ENCODE measurements at regions not wholly inside any gene's neighbourhood (a gene's known extent, or its start where the extent isn't known, plus 50 kb on each side); places are given as distances from the start of the nearest gene placed in this dataset.

DNA sequence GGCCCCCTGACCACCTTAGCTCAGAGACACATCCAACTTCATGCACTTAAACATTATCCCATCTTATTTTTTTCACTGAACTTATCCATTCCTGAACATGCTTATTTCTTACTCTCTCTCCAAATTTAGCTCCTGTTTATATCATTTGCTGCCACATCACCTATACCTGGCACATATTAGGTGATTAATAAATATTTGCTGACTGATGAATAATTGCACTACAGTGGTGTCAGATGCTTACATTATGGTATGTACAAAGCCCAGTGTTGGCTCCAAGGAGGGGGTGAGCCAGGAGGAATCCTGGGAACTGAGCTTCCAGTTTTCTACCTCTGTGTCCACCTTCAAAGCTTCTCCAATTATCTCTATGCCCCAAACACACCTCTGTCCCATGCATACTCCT, 124.0 kb upstream of the PMFBP1 start:
- H3K9me3 Mint-ChIP-seq = no peaks in the 10 kb centered on the region
- no peak for DNase-seq (ENCODE audit: low spot score)
- intact Hi-C loops (cut with micrococcal nuclease) = no loop called here
- no peaks in the 10 kb centered on the region for H3K36me3 Mint-ChIP-seq (ENCODE audit: low read depth)
- no peaks in the 10 kb centered on the region for H3K4me1 Mint-ChIP-seq (ENCODE audit: low read depth)
- no peak overlapping the region for H3K27ac Mint-ChIP-seq
- H3K27me3 Mint-ChIP-seq (ENCODE audit: low read depth) = no peaks in the 10 kb centered on the region
- no peak overlapping the region for H3K4me3 Mint-ChIP-seq (ENCODE audit: low read depth)

DNA sequence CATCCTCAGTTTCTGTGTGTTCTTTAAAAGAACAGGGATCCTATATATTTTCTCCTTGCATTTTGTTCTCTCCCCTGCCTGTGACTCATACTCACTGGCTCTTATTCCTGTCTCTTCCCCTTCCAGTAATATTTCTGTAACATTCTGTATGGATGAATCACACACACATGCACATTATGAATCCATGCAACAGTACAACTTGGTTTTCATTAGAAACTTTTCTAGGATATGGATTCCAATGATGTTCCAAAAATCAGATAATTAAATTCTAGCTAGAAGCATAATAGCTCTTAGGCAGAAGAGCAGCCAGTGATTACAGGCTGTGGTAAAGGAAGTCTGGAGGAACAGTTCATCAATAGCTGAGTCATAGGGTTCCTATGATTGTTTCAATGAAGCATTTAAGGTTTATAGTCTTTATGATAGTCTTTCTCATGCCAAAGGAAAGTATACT, 119.6 kb upstream of the PMFBP1 start:
- Mint-ChIP-seq H3K27ac (no peak overlapping the region), H3K36me3 (ENCODE audit: low read depth) (no peaks in the 10 kb centered on the region), H3K4me1 (ENCODE audit: low read depth) (no peaks in the 10 kb centered on the region), H3K4me3 (ENCODE audit: low read depth) (no peak overlapping the region), H3K27me3 (ENCODE audit: low read depth) (no peaks in the 10 kb centered on the region), H3K9me3 (no peaks in the 10 kb centered on the region)
- DNase-seq (ENCODE audit: low spot score) = no peak
- intact Hi-C loops (cut with micrococcal nuclease) = no loop called here

DNA sequence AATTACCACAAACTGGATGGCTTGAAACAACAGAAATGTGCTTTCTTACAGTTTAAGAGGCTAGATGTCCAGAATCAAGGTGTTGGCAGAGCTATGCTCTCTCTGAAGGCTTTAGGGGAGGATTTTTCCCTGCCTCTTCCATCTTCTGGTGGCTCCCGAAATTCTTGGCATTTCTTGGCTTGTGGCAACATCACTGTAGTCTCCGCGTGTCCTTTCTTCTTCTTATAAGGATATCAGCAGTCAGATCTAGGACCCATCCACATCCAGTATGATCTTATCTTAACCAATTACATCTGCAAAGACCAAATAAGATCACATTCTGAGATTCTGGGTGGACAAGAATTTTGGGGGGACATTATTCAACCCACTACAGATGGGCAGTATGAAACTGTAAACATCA, 119.2 kb upstream of the PMFBP1 start:
- intact Hi-C loops (cut with micrococcal nuclease) = no loop called here
- Mint-ChIP-seq H3K27ac (no peak overlapping the region), H3K27me3 (ENCODE audit: low read depth) (no peaks in the 10 kb centered on the region), H3K36me3 (ENCODE audit: low read depth) (no peaks in the 10 kb centered on the region), H3K9me3 (no peaks in the 10 kb centered on the region), H3K4me3 (ENCODE audit: low read depth) (no peak overlapping the region), H3K4me1 (ENCODE audit: low read depth) (no peaks in the 10 kb centered on the region)
- DNase-seq (ENCODE audit: low spot score) = no peak

DNA sequence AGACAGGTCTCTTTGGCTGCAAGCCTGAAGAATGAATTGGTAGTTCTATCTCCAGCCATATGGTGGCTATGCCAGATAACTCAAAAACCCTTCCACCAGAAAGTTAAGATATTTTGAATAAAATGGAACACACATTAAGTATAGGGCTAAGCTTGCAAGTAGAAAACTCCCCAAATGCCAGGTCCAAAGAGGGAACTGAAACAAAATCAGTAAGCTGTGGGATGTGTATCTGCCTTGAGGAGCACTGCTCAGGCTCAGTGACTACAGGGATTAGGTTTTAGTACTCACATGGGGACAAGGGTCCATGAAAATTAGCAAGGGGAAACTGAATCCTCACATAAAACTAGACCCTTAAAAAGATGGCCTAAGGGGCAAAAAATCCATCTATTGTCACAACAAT, 115.7 kb upstream of the PMFBP1 start:
- Mint-ChIP-seq H3K4me3 (ENCODE audit: low read depth) (no peak overlapping the region), H3K27me3 (ENCODE audit: low read depth) (no peaks in the 10 kb centered on the region), H3K4me1 (ENCODE audit: low read depth) (no peaks in the 10 kb centered on the region), H3K9me3 (no peaks in the 10 kb centered on the region), H3K36me3 (ENCODE audit: low read depth) (no peaks in the 10 kb centered on the region), H3K27ac (no peak overlapping the region)
- DNase-seq (ENCODE audit: low spot score) = no peak
- intact Hi-C loops (cut with micrococcal nuclease) = no loop called here

DNA sequence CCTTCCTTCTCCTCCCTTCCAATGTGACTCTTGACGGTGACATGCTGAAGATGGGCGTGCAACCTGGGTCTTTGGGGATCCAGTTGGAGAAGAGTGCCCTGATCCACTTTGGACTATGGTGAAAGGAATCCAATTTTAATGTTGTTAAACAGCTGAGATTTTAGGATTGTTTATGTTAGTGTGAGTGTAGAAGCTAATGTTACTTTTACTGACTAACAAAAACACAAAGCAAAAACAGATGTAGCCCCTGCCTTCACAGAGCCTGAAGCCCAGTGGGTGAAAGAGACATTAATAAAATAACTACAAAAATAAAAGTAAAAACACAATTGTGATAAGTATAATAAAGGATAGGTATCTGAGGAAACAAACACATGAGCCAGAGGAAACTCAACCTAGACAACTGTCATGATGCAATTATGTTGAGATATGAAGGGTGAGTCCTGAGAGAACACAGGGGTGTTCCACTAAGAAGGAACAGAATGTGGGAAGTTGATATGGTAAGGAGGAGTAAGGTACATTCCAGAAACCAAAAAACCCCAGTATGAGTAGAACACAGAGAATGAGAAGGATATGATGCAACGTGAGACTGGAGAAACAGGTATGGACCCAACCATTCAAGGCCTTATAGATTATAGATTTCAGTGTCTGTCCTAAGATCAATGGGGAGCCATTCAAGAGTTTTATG, 115.1 kb upstream of the PMFBP1 start:
- Mint-ChIP-seq H3K27me3 (ENCODE audit: low read depth) (no peaks in the 10 kb centered on the region), H3K4me3 (ENCODE audit: low read depth) (no peak overlapping the region), H3K4me1 (ENCODE audit: low read depth) (no peaks in the 10 kb centered on the region), H3K36me3 (ENCODE audit: low read depth) (no peaks in the 10 kb centered on the region), H3K27ac (no peak overlapping the region), H3K9me3 (no peaks in the 10 kb centered on the region)
- intact Hi-C loops (cut with micrococcal nuclease) = no loop called here
- no peak for DNase-seq (ENCODE audit: low spot score)

DNA sequence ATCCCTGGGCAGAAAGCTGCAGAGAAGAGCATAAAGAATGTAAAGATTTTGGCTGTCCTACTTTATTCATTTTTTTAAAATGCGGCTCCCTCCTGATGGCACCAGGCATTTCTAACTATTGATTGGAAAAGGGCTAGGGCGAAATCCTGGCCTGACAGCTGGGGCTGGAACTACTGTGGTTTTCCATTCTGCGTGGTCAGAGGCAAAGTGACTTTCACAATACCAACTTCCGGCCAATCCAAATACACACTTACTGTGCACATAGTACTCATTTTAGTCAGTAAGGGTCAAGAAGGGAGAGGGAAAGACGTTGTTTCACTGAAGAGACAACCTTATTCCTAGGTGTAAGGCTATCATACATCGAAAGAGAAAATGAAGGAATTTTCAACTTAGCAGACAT, 113.8 kb upstream of the PMFBP1 start:
- DNase-seq (ENCODE audit: low spot score) = no peak
- Mint-ChIP-seq H3K36me3 (ENCODE audit: low read depth) (no peaks in the 10 kb centered on the region), H3K27me3 (ENCODE audit: low read depth) (no peaks in the 10 kb centered on the region), H3K4me3 (ENCODE audit: low read depth) (no peak overlapping the region), H3K27ac (no peak overlapping the region), H3K4me1 (ENCODE audit: low read depth) (no peaks in the 10 kb centered on the region), H3K9me3 (no peaks in the 10 kb centered on the region)
- intact Hi-C loops (cut with micrococcal nuclease) = no loop called here

DNA sequence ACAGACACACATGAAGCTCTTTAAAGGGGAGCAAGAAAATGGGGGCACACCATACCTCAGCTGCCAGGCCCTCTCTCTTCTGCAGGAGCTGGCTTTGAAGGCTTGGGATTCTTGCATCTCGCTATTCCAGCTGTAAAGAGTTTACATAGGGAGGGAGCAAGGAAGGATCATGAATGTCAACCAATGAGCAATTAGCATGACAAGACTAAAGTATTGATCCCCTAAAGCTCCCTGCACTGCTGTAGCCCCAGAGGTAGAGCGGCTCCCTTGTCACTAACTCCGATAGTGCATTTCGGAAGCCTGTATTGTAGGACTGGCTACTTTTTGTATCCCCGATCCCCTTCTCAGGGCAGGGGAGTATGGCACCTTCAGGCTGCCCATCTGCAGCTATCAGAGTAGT, 113.4 kb upstream of the PMFBP1 start:
- H3K36me3 Mint-ChIP-seq (ENCODE audit: low read depth) = no peaks in the 10 kb centered on the region
- H3K9me3 Mint-ChIP-seq = no peaks in the 10 kb centered on the region
- H3K27ac Mint-ChIP-seq = no peak overlapping the region

DNA sequence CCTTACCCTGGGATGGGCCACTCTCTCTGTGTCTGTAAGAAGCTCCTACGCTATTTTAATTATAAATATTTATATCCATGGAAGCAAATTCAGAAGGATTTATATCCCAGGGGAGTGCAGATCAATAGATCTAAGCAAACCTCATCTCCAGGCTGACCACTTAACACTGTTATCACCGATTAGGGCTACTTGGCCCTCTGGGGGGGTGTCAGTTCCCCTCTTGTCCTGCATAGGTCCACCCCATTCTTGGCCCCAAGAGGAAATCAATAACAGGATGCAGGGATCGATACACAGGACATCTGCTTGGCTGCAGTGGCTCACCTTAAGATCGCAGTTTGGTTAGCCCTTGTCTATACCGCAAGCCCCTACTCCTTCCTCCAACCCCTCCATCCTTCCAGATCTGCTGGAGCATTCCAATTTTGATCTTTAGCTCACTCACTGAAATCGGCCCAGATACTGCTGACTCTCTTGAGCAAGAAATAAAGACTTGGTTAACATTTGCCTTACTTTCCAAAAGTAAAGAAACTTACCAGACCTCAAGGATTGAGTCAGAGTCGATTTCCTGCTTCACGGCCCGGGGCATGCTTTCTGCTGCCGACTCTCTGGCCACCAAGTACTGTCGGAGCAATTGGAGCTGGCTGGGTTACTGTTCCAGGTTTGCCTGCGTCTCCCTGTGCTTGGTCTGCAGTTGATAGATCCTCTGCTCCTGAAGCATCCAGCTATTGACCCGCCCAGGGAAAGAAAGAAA, 112.3 kb upstream of the PMFBP1 start:
- no peaks in the 10 kb centered on the region for H3K36me3 Mint-ChIP-seq (ENCODE audit: low read depth)
- intact Hi-C loops (cut with micrococcal nuclease) = no loop called here
- no peak overlapping the region for H3K4me3 Mint-ChIP-seq (ENCODE audit: low read depth)
- H3K9me3 Mint-ChIP-seq = no peaks in the 10 kb centered on the region
- H3K4me1 Mint-ChIP-seq (ENCODE audit: low read depth) = no peaks in the 10 kb centered on the region
- no peak for DNase-seq (ENCODE audit: low spot score)
- H3K27me3 Mint-ChIP-seq (ENCODE audit: low read depth) = no peaks in the 10 kb centered on the region
- H3K27ac Mint-ChIP-seq = no peak overlapping the region

More for the DNA sequence above, 113.4 kb upstream of the PMFBP1 start:
- intact Hi-C loops (cut with micrococcal nuclease) = no loop called here
- H3K27me3 Mint-ChIP-seq (ENCODE audit: low read depth) = no peaks in the 10 kb centered on the region
- no peak overlapping the region for H3K4me3 Mint-ChIP-seq (ENCODE audit: low read depth)
- no peaks in the 10 kb centered on the region for H3K4me1 Mint-ChIP-seq (ENCODE audit: low read depth)
- no peak for DNase-seq (ENCODE audit: low spot score)

DNA sequence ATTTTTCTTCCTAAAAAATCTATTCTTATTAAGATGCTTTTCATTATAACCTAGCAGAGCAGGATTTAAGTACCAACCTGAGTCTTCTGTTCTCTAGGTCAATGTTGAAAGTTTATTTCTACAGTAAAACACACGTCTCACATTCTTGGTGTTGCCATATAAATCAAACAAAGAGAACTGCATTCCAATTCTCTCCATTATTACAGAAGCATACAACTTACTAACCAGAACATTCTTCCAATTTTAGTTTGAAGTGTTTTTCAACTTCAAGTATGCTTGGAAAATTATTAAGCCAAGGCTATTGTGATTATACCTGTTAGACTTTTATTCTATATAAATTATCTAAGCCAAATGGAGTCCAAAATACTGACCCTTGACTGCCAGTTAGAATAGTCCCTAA, 110.4 kb upstream of the PMFBP1 start:
- H3K4me1 Mint-ChIP-seq (ENCODE audit: low read depth) = no peaks in the 10 kb centered on the region
- no peak overlapping the region for H3K27ac Mint-ChIP-seq
- H3K4me3 Mint-ChIP-seq (ENCODE audit: low read depth) = no peak overlapping the region
- H3K27me3 Mint-ChIP-seq (ENCODE audit: low read depth) = no peaks in the 10 kb centered on the region
- DNase-seq (ENCODE audit: low spot score) = no peak
- no peaks in the 10 kb centered on the region for H3K36me3 Mint-ChIP-seq (ENCODE audit: low read depth)
- H3K9me3 Mint-ChIP-seq = no peaks in the 10 kb centered on the region
- intact Hi-C loops (cut with micrococcal nuclease) = no loop called here

DNA sequence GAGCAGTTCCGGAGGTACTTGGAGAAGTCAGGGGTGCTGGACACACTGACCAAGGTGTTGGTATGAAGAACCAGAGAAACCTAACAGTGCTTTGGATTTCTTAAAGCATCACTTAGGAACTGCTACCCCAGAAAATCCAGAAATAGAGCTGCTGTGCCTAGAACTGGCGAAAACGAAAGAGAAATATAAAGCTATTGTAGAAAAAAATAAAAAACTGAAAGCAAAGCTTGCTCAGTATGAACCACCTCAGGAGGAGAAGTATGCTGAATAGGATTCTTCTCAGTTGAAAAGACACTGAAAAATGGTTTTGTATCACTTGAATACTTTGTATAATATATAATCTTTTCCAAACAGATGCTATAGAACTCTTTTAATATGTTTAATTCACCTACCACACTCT, 106.3 kb upstream of the PMFBP1 start:
- Mint-ChIP-seq H3K4me3 (ENCODE audit: low read depth) (no peak overlapping the region), H3K4me1 (ENCODE audit: low read depth) (no peaks in the 10 kb centered on the region), H3K27me3 (ENCODE audit: low read depth) (no peaks in the 10 kb centered on the region), H3K27ac (no peak overlapping the region), H3K36me3 (ENCODE audit: low read depth) (no peaks in the 10 kb centered on the region), H3K9me3 (no peaks in the 10 kb centered on the region)
- intact Hi-C loops (cut with micrococcal nuclease) = no loop called here
- DNase-seq (ENCODE audit: low spot score) = no peak

DNA sequence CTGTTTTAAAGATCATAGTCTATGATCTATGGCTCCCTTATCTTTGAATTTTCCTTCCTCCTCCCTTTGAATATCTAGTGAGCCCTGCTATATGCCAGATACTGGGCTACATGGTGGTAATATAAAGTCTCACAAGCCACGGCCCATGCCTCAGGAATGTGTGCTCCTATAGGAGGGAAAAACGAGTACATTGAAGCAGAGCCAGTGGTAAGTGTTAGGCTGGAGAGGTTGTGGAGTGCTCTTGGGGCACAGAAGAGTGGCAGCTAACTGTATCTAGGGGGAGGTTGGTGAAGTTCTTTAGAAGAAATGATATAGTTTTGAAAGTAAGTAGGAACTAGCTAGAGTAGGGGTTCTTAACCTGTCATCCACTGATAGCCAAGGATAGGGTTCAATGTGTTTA, 105.8 kb upstream of the PMFBP1 start:
- DNase-seq (ENCODE audit: low spot score) = no peak
- intact Hi-C loops (cut with micrococcal nuclease) = no loop called here
- Mint-ChIP-seq H3K4me3 (ENCODE audit: low read depth) (no peak overlapping the region), H3K27ac (no peak overlapping the region), H3K4me1 (ENCODE audit: low read depth) (no peaks in the 10 kb centered on the region), H3K27me3 (ENCODE audit: low read depth) (no peaks in the 10 kb centered on the region), H3K36me3 (ENCODE audit: low read depth) (no peaks in the 10 kb centered on the region), H3K9me3 (no peaks in the 10 kb centered on the region)

DNA sequence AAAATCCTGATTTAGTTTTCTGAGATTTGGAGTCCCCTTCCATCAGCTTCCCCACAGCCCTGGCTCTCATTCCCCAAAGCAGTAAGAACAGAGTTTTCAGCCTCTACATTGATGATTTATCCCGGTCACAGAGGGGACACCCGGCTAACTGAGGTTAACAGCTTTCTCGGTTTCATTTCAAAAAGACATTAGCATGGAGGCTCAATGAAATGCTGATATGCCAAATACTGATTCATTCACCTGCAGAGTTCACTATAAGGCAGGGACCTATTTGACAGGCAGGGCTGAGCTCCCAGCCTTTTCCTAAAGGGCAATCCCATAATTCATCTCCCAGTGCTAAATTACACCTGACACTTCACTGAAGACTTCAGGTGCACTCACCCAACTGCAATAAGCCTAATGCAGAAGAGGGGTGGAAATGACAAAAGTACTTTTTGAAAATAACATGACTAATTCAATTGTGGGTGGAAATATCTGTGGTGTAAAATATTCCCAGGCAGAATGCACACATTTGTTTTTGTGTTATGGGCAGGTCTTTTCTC, 99.8 kb upstream of the PMFBP1 start:
- Mint-ChIP-seq H3K36me3 (ENCODE audit: low read depth) (no peaks in the 10 kb centered on the region), H3K27me3 (ENCODE audit: low read depth) (no peaks in the 10 kb centered on the region), H3K4me3 (ENCODE audit: low read depth) (no peak overlapping the region), H3K9me3 (no peaks in the 10 kb centered on the region), H3K4me1 (ENCODE audit: low read depth) (no peaks in the 10 kb centered on the region), H3K27ac (no peak overlapping the region)
- no peak for DNase-seq (ENCODE audit: low spot score)
- intact Hi-C loops (cut with micrococcal nuclease) = no loop called here

DNA sequence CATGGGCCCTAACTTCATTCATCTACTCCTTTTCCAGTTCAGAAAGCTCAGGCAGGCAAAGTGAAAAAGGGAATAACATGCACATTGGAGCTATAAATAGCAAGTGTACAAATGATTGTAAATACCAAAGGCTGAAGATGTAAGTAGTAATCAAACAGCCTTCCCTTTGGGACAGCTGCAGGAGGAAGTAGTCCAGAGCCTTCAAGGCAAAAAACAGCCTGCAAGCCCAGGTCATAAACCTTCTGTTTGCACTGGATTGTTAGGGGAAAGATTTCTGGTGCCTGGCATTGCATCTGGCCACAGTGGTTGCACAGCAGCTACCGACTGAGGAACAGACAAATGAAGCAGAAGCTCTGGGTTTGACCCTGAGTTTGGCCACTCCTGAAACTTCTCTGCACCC, 98.6 kb upstream of the PMFBP1 start:
- H3K4me1 Mint-ChIP-seq (ENCODE audit: low read depth) = no peaks in the 10 kb centered on the region
- intact Hi-C loops (cut with micrococcal nuclease) = no loop called here
- no peaks in the 10 kb centered on the region for H3K27me3 Mint-ChIP-seq (ENCODE audit: low read depth)
- no peaks in the 10 kb centered on the region for H3K9me3 Mint-ChIP-seq
- no peak overlapping the region for H3K4me3 Mint-ChIP-seq (ENCODE audit: low read depth)
- no peak for DNase-seq (ENCODE audit: low spot score)
- no peaks in the 10 kb centered on the region for H3K36me3 Mint-ChIP-seq (ENCODE audit: low read depth)
- no peak overlapping the region for H3K27ac Mint-ChIP-seq
